Stimulated activated CD4-positive, alpha-beta T cell treated with anti-CD3 and anti-CD28 coated beads, Interleukin-15, amount 100 ng/mL, for 24 hours (primary cell): ENCODE measurements at regions not wholly inside any gene's neighbourhood (a gene's known extent, or its start where the extent isn't known, plus 50 kb on each side); places are given as distances from the start of the nearest gene placed in this dataset.
"Not testable (repeated sequence)": the region's sequence is repeated elsewhere in the genome, so short reads cannot be mapped to it uniquely, and the experiment has no call there.

Experiments used
- DNase-seq: peaks from one replicate; pipeline ENCODE4 v3.0.0-alpha.2; 2020

GRCh38 chr2:147456779-147457178, 388.1 kb upstream of the ACVR2A start:
- DNase-seq: peak; percentile 2

GRCh38 chr2:147451902-147452515, 392.8 kb upstream of the ACVR2A start:
- no peak for DNase-seq

- DNase-seq: no peak
Measured at GRCh38 chr2:147450661-147451510, 393.9 kb upstream of the ACVR2A start.

GRCh38 chr2:147449323-147449991, 395.4 kb upstream of the ACVR2A start:
- DNase-seq: peak; percentile 20

GRCh38 chr2:147442816-147443215, 402.0 kb upstream of the ACVR2A start:
- no peak for DNase-seq

- DNase-seq: no peak
Measured at GRCh38 chr2:147441182-147441581, 403.6 kb upstream of the ACVR2A start.

GRCh38 chr2:147440734-147441133, 404.1 kb upstream of the ACVR2A start:
- DNase-seq: no peak

- DNase-seq: no peak
Measured at GRCh38 chr2:147439986-147440385, 404.8 kb upstream of the ACVR2A start.

- DNase-seq: no peak
Measured at GRCh38 chr2:147438882-147439281, 405.9 kb upstream of the ACVR2A start.

- DNase-seq: no peak
Measured at GRCh38 chr2:147433822-147434221, 411.0 kb upstream of the ACVR2A start.

- no peak for DNase-seq
Measured at GRCh38 chr2:147430408-147430807, 414.4 kb upstream of the ACVR2A start.

GRCh38 chr2:147428120-147428747, 416.6 kb upstream of the ACVR2A start:
- DNase-seq: no peak

GRCh38 chr2:147425437-147426029, 419.3 kb upstream of the ACVR2A start:
- no peak for DNase-seq

- no peak for DNase-seq
Measured at GRCh38 chr2:147424766-147425165, 420.1 kb upstream of the ACVR2A start.

GRCh38 chr2:147420947-147421675, 423.7 kb upstream of the ACVR2A start:
- DNase-seq: no peak

GRCh38 chr2:147420517-147420916, 424.3 kb upstream of the ACVR2A start:
- no peak for DNase-seq

GRCh38 chr2:147416099-147416498, 428.7 kb upstream of the ACVR2A start:
- no peak for DNase-seq

- not testable (repeated sequence) for DNase-seq
Measured at GRCh38 chr2:147414656-147415055, 430.2 kb upstream of the ACVR2A start.

GRCh38 chr2:147408357-147408756, 436.5 kb upstream of the ACVR2A start:
- DNase-seq: no peak

- no peak for DNase-seq
Measured at GRCh38 chr2:147405651-147406050, 439.2 kb upstream of the ACVR2A start.

GRCh38 chr2:147398996-147399395, 445.8 kb upstream of the ACVR2A start:
- no peak for DNase-seq

GRCh38 chr2:147398301-147398700, 446.5 kb upstream of the ACVR2A start:
- no peak for DNase-seq
